GM13976 (cell line): ENCODE measurements at regions not wholly inside any gene's neighbourhood (a gene's known extent, or its start where the extent isn't known, plus 50 kb on each side); places are given as distances from the start of the nearest gene placed in this dataset.

ENCODE experiments used
- DNase-seq: peaks from one replicate; pipeline ENCODE4 v3.0.0; 2012; ENCODE audit warnings: low spot score
- in situ Hi-C: fragments of 300-500 bp; cut with MboI; formaldehyde crosslinking; loops from one replicate; pipeline ENCODE4 v1.12.0; 2022; ENCODE audit warnings: low sequenced_read_pairs, mixed read lengths, inconsistent platforms; ENCODE audit not compliant: unreplicated experiment
- TF ChIP-seq, protein P1 (sequence below): IDR thresholded peaks from 2 replicates; pipeline ENCODE4 v1.5.1; 2012; ENCODE audit warnings: borderline replicate concordance, mild to moderate bottlenecking; ENCODE audit not compliant: insufficient read depth; ENCODE audit errors: extremely low read depth, missing control alignments, control extremely low read depth

DNA sequence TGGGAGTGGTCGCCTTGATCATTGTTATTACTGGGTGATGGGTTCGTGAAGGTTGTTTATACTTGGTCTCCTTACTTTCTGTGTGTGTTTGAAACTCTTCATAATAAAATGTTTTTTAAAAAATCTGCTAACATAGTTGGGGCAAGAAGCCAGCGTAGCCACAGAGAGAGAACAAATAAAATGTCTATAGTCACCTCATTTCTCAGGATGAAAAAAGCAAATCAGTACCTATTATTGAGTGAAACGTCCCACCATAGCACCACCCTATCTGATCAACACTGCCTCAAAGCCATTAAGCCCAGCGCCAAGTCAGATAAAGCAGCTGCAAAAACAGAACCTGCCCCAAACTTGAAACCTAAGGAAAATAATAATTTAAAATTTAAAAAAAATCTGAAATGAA, 89.7 kb upstream of the TAB2 start:
- no peak for DNase-seq
- TF ChIP-seq, protein P1, sequence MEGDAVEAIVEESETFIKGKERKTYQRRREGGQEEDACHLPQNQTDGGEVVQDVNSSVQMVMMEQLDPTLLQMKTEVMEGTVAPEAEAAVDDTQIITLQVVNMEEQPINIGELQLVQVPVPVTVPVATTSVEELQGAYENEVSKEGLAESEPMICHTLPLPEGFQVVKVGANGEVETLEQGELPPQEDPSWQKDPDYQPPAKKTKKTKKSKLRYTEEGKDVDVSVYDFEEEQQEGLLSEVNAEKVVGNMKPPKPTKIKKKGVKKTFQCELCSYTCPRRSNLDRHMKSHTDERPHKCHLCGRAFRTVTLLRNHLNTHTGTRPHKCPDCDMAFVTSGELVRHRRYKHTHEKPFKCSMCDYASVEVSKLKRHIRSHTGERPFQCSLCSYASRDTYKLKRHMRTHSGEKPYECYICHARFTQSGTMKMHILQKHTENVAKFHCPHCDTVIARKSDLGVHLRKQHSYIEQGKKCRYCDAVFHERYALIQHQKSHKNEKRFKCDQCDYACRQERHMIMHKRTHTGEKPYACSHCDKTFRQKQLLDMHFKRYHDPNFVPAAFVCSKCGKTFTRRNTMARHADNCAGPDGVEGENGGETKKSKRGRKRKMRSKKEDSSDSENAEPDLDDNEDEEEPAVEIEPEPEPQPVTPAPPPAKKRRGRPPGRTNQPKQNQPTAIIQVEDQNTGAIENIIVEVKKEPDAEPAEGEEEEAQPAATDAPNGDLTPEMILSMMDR, result no peak
- in situ Hi-C loops, result no loop called here

DNA sequence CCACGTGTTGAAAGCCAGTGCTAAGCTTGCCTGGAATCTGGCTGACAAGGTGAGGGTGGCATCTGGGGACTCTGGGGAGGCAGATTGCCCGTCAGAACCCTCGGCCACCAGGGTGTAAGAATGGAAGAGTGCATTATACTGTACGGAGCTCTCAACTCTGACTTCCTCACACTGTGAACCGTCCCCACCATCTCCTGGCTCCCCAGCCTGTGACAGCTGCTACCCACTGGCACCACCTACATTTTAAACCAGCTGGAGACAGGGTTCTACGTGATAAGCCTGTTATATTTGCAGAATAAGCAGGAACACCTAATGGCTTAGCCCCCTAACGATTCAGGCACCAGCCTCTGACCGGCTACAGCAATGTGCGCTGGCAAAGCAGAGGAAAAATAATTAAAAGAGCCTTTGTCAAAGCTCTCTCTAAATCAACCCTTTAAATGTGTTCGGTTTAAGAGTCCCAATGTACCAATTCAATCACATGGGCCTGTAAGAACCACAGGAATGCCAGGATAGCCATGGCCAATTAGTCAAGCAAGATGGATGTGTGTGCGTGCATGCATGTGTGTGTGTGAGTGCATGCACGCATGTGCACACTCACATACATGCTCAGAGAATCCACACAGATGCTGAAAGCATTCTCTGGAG, 89.1 kb upstream of the TAB2 start:
- no peak for DNase-seq
- TF ChIP-seq, protein P1, result no peak
- in situ Hi-C loops, result no loop called here

DNA sequence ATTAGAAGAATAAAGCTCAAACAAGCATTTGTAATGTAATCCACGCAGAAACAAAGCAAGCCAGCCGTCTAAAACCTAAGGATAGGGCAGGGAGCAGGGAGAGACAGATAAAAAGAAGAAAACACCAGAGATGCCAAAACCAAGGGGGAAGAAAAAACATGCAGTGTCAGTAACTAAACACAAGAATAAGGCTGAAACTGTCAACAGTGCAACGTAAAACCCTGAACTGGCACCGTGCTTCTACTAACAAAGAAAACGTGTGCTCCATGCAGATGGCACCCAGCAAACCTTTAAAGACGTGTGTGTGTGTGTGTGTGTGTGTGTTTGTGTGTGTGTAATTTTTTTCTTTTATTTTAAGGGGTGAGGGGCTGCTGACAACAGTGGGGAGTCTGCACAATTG, 88.4 kb upstream of the TAB2 start:
- in situ Hi-C loops, result no loop called here
- TF ChIP-seq, protein P1, result no peak
- DNase-seq, result no peak

DNA sequence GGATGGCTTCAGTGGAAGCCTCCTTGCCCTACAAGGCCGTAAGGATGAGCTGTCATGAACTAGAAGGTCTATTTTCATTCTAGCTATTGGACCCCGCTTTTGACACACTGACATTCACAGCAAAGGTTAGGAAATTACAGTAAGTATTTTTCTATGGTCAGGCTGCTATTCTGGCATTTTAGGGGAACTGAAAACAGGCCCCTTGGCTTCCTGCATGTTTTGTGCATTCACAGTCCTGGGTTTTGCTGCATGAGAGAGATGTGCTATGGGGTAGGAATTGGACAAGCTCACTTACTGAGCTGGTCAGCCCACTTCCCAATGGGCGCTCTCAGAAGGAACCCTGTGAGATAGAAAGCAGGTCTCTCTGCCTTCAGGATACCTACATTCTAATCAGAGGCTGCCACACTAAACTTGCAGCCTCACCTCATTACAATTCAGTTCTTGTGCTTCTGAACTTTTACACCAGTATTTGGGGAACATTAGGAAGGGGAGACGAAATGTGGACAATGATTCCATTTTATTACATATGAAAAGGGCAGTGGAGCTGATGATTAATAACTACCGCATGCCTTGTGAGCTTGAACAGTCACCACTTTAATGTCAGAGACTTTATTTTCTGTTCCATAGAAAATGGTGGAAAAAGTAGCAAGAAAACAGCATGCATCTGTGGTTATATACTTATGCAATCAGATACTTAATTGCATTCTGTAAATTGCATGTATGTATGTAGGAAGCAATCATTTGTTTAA, 86.6 kb upstream of the TAB2 start:
- DNase-seq, result no peak
- in situ Hi-C loops, result no loop called here
- TF ChIP-seq, protein P1, result no peak

DNA sequence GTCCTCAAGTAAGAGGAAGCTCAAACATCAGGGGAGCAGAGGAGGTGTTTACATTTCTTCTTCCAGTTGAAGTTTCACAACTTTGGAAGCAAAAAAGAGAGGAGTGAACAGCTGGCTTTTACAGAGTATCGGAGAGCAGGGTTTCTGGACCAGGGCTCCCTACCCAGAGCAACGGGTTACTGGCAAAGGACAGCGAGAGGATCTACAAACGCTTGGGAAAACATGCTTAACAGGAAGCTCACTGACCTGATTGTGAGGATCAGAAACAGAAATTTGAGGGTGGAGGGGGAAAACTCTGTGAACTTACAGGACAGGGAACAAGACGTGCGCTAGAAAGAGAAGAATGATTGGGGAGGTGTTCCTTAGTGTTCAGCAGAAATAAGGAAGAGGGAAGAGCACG, 85.7 kb upstream of the TAB2 start:
- TF ChIP-seq, protein P1, result no peak
- in situ Hi-C loops, result no loop called here

DNA sequence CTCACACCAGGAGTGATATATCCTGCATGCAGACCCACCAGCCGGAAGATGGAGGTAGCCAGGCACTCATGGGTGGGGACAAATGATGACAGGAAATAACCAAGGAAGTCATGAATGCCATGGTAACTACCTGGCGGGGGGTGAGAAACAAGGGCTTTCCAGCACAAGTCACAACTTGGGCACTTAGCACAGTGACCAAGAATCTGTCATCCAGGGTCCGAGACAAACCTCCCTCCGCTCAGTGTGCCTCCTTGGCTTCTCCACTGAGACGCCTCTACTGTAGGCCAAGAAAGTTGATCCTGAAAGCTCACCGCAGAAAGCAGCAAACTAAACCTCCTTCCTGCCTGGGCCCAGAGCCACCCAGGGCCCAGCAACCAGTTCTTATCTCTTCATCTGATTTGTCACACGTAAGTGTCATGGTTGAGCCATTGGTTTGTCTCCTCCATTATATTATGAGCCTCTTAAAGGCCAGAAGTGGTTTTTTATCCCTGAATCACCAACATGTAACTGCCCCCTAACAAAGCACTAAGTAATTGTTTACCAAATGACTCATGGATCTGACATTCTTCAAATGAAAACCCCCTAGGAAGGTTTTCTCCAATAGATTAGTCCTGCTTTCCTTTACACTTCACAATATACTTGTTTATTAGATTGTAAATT, 84.3 kb upstream of the TAB2 start:
- no peak for DNase-seq
- TF ChIP-seq, protein P1, result no peak
- in situ Hi-C loops, result no loop called here

More for the DNA sequence above, 85.7 kb upstream of the TAB2 start:
- DNase-seq, result no peak
